ENCODE measurements at regions not wholly inside any gene's neighbourhood (a gene's known extent, or its start where the extent isn't known, plus 50 kb on each side); places are given as distances from the start of the nearest gene placed in this dataset.

GRCh38 chr1:72516264-72516663 is 233.9 kb upstream of the NEGR1 start:
- no peak for TF ChIP-seq EZH2 (IDR thresholded peaks at IDR 0.05; ENCODE audit: borderline replicate concordance, insufficient read depth, low read length, poor library complexity, severe bottlenecking)
- TF ChIP-seq EP300 (conservative IDR thresholded peaks at IDR 0.05; ENCODE audit: poor library complexity, severe bottlenecking), result no peak
